PC-9 (cell line): ENCODE measurements at regions not wholly inside any gene's neighbourhood (a gene's known extent, or its start where the extent isn't known, plus 50 kb on each side); places are given as distances from the start of the nearest gene placed in this dataset.

Experiments
- BruUV-seq: library from RNA; stranded (reverse); fragments of 400-500 nt; replicated peaks from 2 replicates; lab custom pipeline; 2021; lab: Mats Ljungman, UMichigan
- CTCF ChIA-PET: fragments of 300-600 bp; sonication (Branson Sonifier 250); formaldehyde crosslinking; loops from one replicate; lab custom pipeline; 2022; ENCODE audit warnings: antibody characterized with exemption; lab: Charles Lee
- POLR2A ChIA-PET: fragments of 300-600 bp; sonication (Branson Sonifier 250); formaldehyde crosslinking; loops from one replicate; lab custom pipeline; 2022; ENCODE audit warnings: antibody characterized with exemption; ENCODE audit not compliant: unreplicated experiment; lab: Charles Lee
- DNase-seq, 2 experiments: peaks; one replicate each; pipeline versions ENCODE4 v3.0.0 to v3.0.0-alpha.2; 2015 to 2022; ENCODE audit warnings: mixed read lengths in 1 of 2
- H2AFZ ChIP-seq: fragments of 200-600 bp; sonication (generic); 2 replicates; pipeline ENCODE4 v1.8.1; 2017; ENCODE audit warnings: antibody characterized with exemption
- H3F3A ChIP-seq: fragments of 200-600 bp; sonication (generic); 2 replicates; pipeline ENCODE4 v1.8.1; 2017; ENCODE audit warnings: antibody characterized with exemption, mild to moderate bottlenecking, low read depth; ENCODE audit not compliant: insufficient read depth
- H3K27ac ChIP-seq: fragments of 200-600 bp; sonication (generic); 2 replicates; pipeline ENCODE4 v1.6.1; 2016; ENCODE audit warnings: mixed run types
- H3K27me3 ChIP-seq: fragments of 200-600 bp; sonication (generic); 2 replicates; pipeline ENCODE4 v1.6.1; 2016; ENCODE audit warnings: low read depth, mixed run types; ENCODE audit not compliant: insufficient read depth
- H3K36me3 ChIP-seq: fragments of 200-600 bp; sonication (generic); 2 replicates; pipeline ENCODE4 v1.6.1; 2016; ENCODE audit warnings: low read depth, mixed run types
- H3K4me1 ChIP-seq: fragments of 200-600 bp; sonication (generic); replicated peaks from 2 replicates; pipeline ENCODE4 v1.6.1; 2016; ENCODE audit warnings: mixed run types; ENCODE audit not compliant: insufficient read depth
- H3K4me2 ChIP-seq: fragments of 200-600 bp; sonication (generic); 2 replicates; pipeline ENCODE4 v1.6.1; 2017; ENCODE audit warnings: mixed run types
- H3K4me3 ChIP-seq: fragments of 200-600 bp; sonication (generic); 2 replicates; pipeline ENCODE4 v1.6.1; 2016; ENCODE audit warnings: mixed run types
- H3K79me2 ChIP-seq: fragments of 200-600 bp; sonication (generic); 2 replicates; pipeline ENCODE4 v1.6.1; 2017; ENCODE audit warnings: low read depth, mixed run types
- H3K9me2 ChIP-seq: fragments of 200-600 bp; sonication (generic); 2 replicates; pipeline ENCODE4 v1.8.1; 2017; ENCODE audit warnings: mild to moderate bottlenecking; ENCODE audit not compliant: insufficient read depth
- H3K9me3 ChIP-seq: fragments of 200-600 bp; sonication (generic); 2 replicates; pipeline ENCODE4 v1.8.1; 2016; ENCODE audit warnings: low read depth; ENCODE audit not compliant: insufficient read depth
- H4K20me1 ChIP-seq: fragments of 200-600 bp; sonication (generic); 2 replicates; pipeline ENCODE4 v1.8.1; 2017; ENCODE audit not compliant: insufficient read depth
- CTCF ChIP-seq: fragments of 200-600 bp; sonication (generic); conservative IDR thresholded peaks from 2 replicates; pipeline ENCODE4 v1.6.1; 2017; ENCODE audit warnings: mixed run types, antibody characterized with exemption, mild to moderate bottlenecking, moderate library complexity
- EZH2 ChIP-seq: fragments of 200-600 bp; sonication (generic); IDR thresholded peaks from 2 replicates; pipeline ENCODE4 v1.8.0; 2017; ENCODE audit warnings: antibody characterized with exemption, low read depth
- intact Hi-C: fragments of 100-400 bp; cut with micrococcal nuclease; formaldehyde crosslinking; loops from one replicate; pipeline ENCODE4 v1.10.0; 2022; ENCODE audit not compliant: unreplicated experiment

DNA sequence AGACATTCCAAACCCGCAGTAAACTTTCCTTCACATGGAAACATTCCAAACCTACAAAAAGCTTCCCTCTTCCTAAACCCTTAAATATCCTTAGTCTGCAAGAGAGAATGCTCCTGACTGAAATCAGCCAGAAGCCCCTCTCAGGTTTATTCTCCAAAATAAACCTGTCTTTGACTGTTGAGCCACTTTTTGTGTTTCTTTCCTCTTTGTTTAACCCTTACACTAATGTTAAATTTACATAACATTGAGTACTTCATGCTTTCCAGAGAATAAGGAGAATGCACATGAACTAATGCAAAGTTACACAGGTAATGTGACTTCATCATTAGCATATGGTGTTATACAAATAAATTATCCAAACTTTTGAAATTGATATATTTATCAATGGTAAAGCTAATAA lies 262.6 kb upstream of the PRKCQ start:
- no peaks in the 10 kb centered on the region for H3K36me3 ChIP-seq
- POLR2A ChIA-PET: no interaction called here

GRCh38 chr10:6841761-6842160 lies 261.7 kb upstream of the PRKCQ start:
- Histone ChIP-seq H3K27me3 (no peaks in the 10 kb centered on the region), H3K4me3 (no peak overlapping the region), H3K9me2 (no peaks in the 10 kb centered on the region), H3K27ac (no peak overlapping the region), H3K4me2 (no peak overlapping the region), H3K36me3 (no peaks in the 10 kb centered on the region), H4K20me1 (no peaks in the 10 kb centered on the region), H3K9me3 (no peaks in the 10 kb centered on the region), H3K79me2 (no peaks in the 10 kb centered on the region), H3F3A (no peaks in the 10 kb centered on the region), H3K4me1 (no peaks in the 10 kb centered on the region), H2AFZ (no peak overlapping the region)
- no TSS peak for BruUV-seq
- intact Hi-C loops: no loop called here
- TF ChIP-seq EZH2 (no peak), CTCF (no peak)
- ChIA-PET POLR2A (no interaction called here), CTCF (no interaction called here)
- DNase-seq: no peak

More for the DNA sequence above, 262.6 kb upstream of the PRKCQ start:
- Histone ChIP-seq H3K4me2 (no peak overlapping the region), H3K27ac (no peak overlapping the region), H3K4me3 (no peak overlapping the region), H3K79me2 (no peaks in the 10 kb centered on the region), H3K9me3 (no peaks in the 10 kb centered on the region), H3K9me2 (no peaks in the 10 kb centered on the region), H3K4me1 (no peaks in the 10 kb centered on the region), H4K20me1 (no peaks in the 10 kb centered on the region), H3F3A (no peaks in the 10 kb centered on the region), H2AFZ (no peak overlapping the region), H3K27me3 (no peaks in the 10 kb centered on the region)
- no peak for DNase-seq
- TF ChIP-seq EZH2: no peak
- no peak for TF ChIP-seq CTCF
- CTCF ChIA-PET: no interaction called here
- BruUV-seq: no TSS peak
- intact Hi-C loops: no loop called here

- H3K36me3 ChIP-seq: no peaks in the 10 kb centered on the region
- no peaks in the 10 kb centered on the region; the same call in 1 of the 2 replicates for H3F3A ChIP-seq
- no peaks in the 10 kb centered on the region for H3K9me3 ChIP-seq
- H3K79me2 ChIP-seq: no peaks in the 10 kb centered on the region
- no TSS peak for BruUV-seq
- TF ChIP-seq EZH2 (no peak), CTCF (no peak)
- intact Hi-C loops: no loop called here
- no peak overlapping the region for H3K4me3 ChIP-seq
- H3K4me1 ChIP-seq: no peaks in the 10 kb centered on the region
- ChIA-PET CTCF (no interaction called here), POLR2A (interaction anchor here (0.7 kb wide), 1 partner anchor 35 kb away, joined by 3 read pairs; no protein-coding TSS in a partner anchor)
- no peak overlapping the region for H3K27ac ChIP-seq
- H3K9me2 ChIP-seq: no peaks in the 10 kb centered on the region
- no peak overlapping the region for H3K4me2 ChIP-seq
- no peak for DNase-seq
- no peaks in the 10 kb centered on the region for H4K20me1 ChIP-seq
- no peak overlapping the region for H2AFZ ChIP-seq
- H3K27me3 ChIP-seq: no peaks in the 10 kb centered on the region
Observed at GRCh38 chr10:6840766-6841165, 260.7 kb upstream of the PRKCQ start.
